Fibroblast of lung (primary cell): ENCODE measurements at regions not wholly inside any gene's neighbourhood (a gene's known extent, or its start where the extent isn't known, plus 50 kb on each side); places are given as distances from the start of the nearest gene placed in this dataset.

Experiments used
- DNase-seq, 2 donors: peaks; one replicate each; pipeline versions ENCODE4 v3.0.0 to v3.0.0-alpha.2; 2010; ENCODE audit warnings: low read depth in 2 of 2
- H2AFZ ChIP-seq: 2 replicates; pipeline ENCODE4 v1.5.1; 2012; ENCODE audit warnings: low read length, control low read depth, inconsistent platforms
- H3K27ac ChIP-seq: 2 replicates; pipeline ENCODE4 v1.5.1; 2011; ENCODE audit warnings: low read length, control low read depth; ENCODE audit not compliant: insufficient read depth
- H3K27me3 ChIP-seq: 2 replicates; pipeline ENCODE4 v1.5.1; 2011; ENCODE audit warnings: mild to moderate bottlenecking, low read length; ENCODE audit not compliant: control insufficient read depth, insufficient read depth
- H3K36me3 ChIP-seq: 2 replicates; pipeline ENCODE4 v1.5.1; 2011; ENCODE audit warnings: low read length; ENCODE audit not compliant: control insufficient read depth, insufficient read depth
- H3K4me1 ChIP-seq: 2 replicates; pipeline ENCODE4 v1.5.1; 2011; ENCODE audit warnings: low read length; ENCODE audit not compliant: control insufficient read depth, insufficient read depth; ENCODE audit errors: extremely low read depth
- H3K4me2 ChIP-seq: 2 replicates; pipeline ENCODE4 v1.5.1; 2011; ENCODE audit warnings: low read length, control low read depth; ENCODE audit not compliant: insufficient read depth; ENCODE audit errors: extremely low read depth
- H3K4me3 ChIP-seq, 4 experiments: fragments of 200-600 bp in 1 of 4; sonication (generic) in 1 of 4; replicated peaks in 1 of 4; 2 replicates each; pipeline ENCODE4 v1.5.1; 2011 to 2016; ENCODE audit warnings: low read length in 4 of 4, low read depth in 3 of 4, mild to moderate bottlenecking in 3 of 4, control low read depth in 2 of 4, inconsistent platforms in 1 of 4, mixed read lengths in 1 of 4; ENCODE audit not compliant: insufficient read depth in 1 of 4; ENCODE audit errors: control extremely low read depth in 1 of 4
- H3K79me2 ChIP-seq: 2 replicates; pipeline ENCODE4 v1.5.1; 2012; ENCODE audit warnings: mild to moderate bottlenecking, low read length, inconsistent platforms; ENCODE audit not compliant: control insufficient read depth, insufficient read depth
- H3K9ac ChIP-seq: 2 replicates; pipeline ENCODE4 v1.5.1; 2011; ENCODE audit warnings: mild to moderate bottlenecking, low read length, control low read depth; ENCODE audit not compliant: insufficient read depth
- H3K9me3 ChIP-seq: 2 replicates; pipeline ENCODE4 v1.5.1; 2012; ENCODE audit warnings: low read depth, low read length; ENCODE audit not compliant: control insufficient read depth, insufficient read depth
- H4K20me1 ChIP-seq: 2 replicates; pipeline ENCODE4 v1.5.1; 2011; ENCODE audit warnings: low read length; ENCODE audit not compliant: control insufficient read depth, insufficient read depth; ENCODE audit errors: extremely low read depth
- CTCF ChIP-seq, 2 donors: IDR thresholded peaks in 1 of 2; conservative IDR thresholded peaks in 1 of 2; 1 replicate in 1 of 2; 2 replicates in 1 of 2; pipeline ENCODE4 v1.5.1; 2011 to 2012; ENCODE audit warnings: low read length in 2 of 2, control low read depth in 1 of 2, inconsistent platforms in 1 of 2, low read depth in 1 of 2, mild to moderate bottlenecking in 1 of 2
- EZH2 ChIP-seq: IDR thresholded peaks from 2 replicates; pipeline ENCODE4 v1.5.1; 2012; ENCODE audit warnings: low read length, control low read depth, mild to moderate bottlenecking; ENCODE audit errors: missing control alignments

- H3K79me2 ChIP-seq = no peaks in the 10 kb centered on the region
- no peak overlapping the region for H3K4me3 ChIP-seq
- H3K36me3 ChIP-seq = no peaks in the 10 kb centered on the region
- H3K27ac ChIP-seq = no peak overlapping the region
- peak in 1 of 2 donors; percentile 1 for DNase-seq
- no peak overlapping the region for H3K4me2 ChIP-seq
- H4K20me1 ChIP-seq = no peaks in the 10 kb centered on the region
- no peak overlapping the region for H2AFZ ChIP-seq
- TF ChIP-seq CTCF (conservative IDR thresholded peaks at IDR 0.05 in 1 of 2, IDR thresholded peaks at IDR 0.05 in 1 of 2; ENCODE audit: low read depth in 1 of 2, low read length in 2 of 2) = no peak
- H3K4me1 ChIP-seq = no peaks in the 10 kb centered on the region
- H3K9me3 ChIP-seq = no peaks in the 10 kb centered on the region
- no peaks in the 10 kb centered on the region for H3K27me3 ChIP-seq
- no peak overlapping the region for H3K9ac ChIP-seq
These were observed 70.3 kb upstream of the ASTN2 start for GRCh38 chr9:117485176-117485575.

- no peak overlapping the region for H2AFZ ChIP-seq
- TF ChIP-seq EZH2 (no peak), CTCF (conservative IDR thresholded peaks at IDR 0.05 in 1 of 2, IDR thresholded peaks at IDR 0.05 in 1 of 2; ENCODE audit: low read depth in 1 of 2, low read length in 2 of 2) (no peak)
- no peak overlapping the region for H3K4me2 ChIP-seq
These were observed 65.9 kb upstream of the ASTN2 start for GRCh38 chr9:117480729-117481128.

GRCh38 chr9:117480253-117480652 lies 65.4 kb upstream of the ASTN2 start:
- no peaks in the 10 kb centered on the region for H4K20me1 ChIP-seq
- no peaks in the 10 kb centered on the region for H3K27me3 ChIP-seq
- no peaks in the 10 kb centered on the region for H3K4me1 ChIP-seq
- H3K9ac ChIP-seq = no peak overlapping the region
- H3K79me2 ChIP-seq = no peaks in the 10 kb centered on the region
- no peak overlapping the region for H2AFZ ChIP-seq
- H3K9me3 ChIP-seq = no peaks in the 10 kb centered on the region
- DNase-seq = no peak
- no peak overlapping the region for H3K27ac ChIP-seq
- H3K4me3 ChIP-seq = no peak overlapping the region
- H3K4me2 ChIP-seq = no peak overlapping the region
- H3K36me3 ChIP-seq = no peaks in the 10 kb centered on the region
- TF ChIP-seq EZH2 (no peak), CTCF (conservative IDR thresholded peaks at IDR 0.05 in 1 of 2, IDR thresholded peaks at IDR 0.05 in 1 of 2; ENCODE audit: low read depth in 1 of 2, low read length in 2 of 2) (no peak)

More at GRCh38 chr9:117480729-117481128, 65.9 kb upstream of the ASTN2 start:
- Histone ChIP-seq H3K4me1 (no peaks in the 10 kb centered on the region), H3K36me3 (no peaks in the 10 kb centered on the region), H3K9me3 (no peaks in the 10 kb centered on the region), H3K79me2 (no peaks in the 10 kb centered on the region), H3K27ac (no peak overlapping the region), H3K27me3 (no peaks in the 10 kb centered on the region), H3K4me3 (no peak overlapping the region), H3K9ac (no peak overlapping the region), H4K20me1 (no peaks in the 10 kb centered on the region)
- DNase-seq = no peak
